ENCODE measurements at regions not wholly inside any gene's neighbourhood (a gene's known extent, or its start where the extent isn't known, plus 50 kb on each side); places are given as distances from the start of the nearest gene placed in this dataset.

DNA sequence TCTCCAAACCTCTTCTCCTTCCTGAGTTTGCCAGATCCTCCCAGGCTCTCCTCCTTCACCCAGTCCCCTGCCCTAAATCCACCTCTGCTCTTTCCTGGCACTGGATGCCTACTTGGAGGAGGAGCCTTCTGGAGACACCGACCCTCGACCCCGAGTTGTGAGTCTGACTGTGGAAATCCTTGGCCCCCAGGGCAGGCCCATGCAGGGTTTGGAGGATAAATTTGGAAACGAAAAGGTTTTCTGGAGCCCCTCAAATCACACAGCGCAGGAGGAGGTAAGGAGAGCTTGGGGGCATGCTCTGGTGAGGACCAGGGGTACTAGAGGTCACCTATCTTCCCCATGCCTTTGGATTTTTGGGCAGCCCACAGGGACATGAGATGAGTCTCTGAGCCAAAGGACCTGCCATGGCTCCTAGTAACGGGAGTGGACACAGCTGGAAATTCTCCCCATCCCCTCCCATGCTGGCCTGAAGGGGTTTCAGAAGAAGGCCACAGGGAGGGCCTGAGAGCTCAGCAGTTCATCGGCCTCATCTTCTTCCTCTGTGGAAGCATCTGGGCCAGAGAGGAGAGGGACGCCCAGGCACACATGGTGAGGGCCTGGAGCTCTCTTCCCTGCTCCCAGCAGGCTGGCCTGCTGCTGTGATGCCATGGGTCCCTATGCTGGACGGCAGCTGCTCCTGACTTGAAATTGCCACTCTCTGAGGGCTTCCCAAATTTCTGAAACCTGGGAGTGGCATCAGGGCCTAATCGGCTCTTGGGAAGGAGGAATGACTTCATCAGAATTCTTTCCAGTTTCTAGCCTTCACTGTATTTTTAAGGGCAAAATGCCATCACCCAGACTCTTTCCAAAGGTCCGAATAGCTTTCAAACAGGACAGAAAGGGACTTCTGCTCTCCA lies 68.6 kb upstream of the ITGA11 start:
- no peak for DNase-seq (ENCODE audit: low read depth in 2 of 2)

DNA sequence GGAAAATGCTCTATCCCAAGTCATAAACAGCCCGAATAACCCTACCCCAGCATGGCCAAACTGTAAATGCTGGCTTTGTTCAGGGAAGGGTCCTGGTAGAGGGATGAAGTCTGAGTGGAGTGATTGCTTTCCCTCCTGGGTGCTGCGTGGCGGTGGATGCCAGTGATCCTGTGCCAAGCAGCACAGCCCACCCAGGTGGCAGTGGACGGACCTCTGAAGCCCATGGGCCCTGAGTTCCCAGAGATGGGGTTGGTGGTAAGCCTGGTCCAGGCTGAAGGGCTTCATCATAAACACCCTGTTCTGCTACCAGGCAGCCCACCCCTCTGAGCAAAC lies 69.3 kb upstream of the ITGA11 start:
- DNase-seq (ENCODE audit: low read depth in 2 of 2): no peak

DNA sequence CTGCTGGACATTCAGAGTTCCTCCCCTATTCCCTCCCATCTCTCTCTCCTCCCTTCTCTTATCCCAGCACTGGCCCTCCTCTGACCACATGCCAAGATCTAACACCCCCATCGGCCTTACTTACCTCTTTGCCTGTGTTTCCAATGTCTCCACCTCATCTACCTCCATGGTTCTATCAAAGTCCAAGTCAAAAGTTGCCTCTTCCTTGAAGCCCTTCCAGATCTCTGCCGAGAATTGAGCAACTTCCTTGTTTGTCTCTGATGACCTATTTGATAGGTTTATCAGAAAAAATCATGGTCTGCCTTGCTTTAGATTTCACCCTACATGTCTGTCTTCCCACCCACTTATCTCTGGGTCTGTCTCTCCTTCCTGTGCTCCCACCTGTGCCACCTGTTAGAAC lies 69.7 kb upstream of the ITGA11 start:
- no peak for DNase-seq (ENCODE audit: low read depth in 2 of 2)

DNA sequence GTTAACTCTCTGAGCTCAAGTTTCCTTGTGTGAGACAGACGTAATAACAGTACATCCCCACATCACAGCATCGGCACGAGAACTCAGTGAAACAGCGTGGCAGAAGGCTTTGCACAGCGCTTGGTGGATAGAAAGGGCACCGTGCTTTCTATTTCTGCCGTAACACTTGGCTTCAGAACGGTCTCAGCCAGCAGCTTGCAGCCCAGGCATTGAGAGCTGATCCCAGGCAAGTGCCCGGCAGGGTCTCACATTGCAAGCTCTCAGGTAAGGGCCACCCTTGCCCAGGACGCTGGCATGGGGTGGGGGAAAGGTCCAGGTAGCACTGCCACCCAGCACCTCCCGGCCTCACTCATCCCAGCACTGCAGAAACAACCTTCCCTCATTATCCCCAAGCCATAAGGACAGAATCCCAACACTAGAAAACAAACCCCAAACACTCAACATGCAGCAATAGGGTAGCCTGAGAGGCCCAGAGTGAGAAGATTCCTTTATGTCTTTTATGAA lies 70.5 kb upstream of the ITGA11 start:
- DNase-seq (ENCODE audit: low read depth in 2 of 2): no peak

GRCh38 chr15:68503213-68503612 lies 71.2 kb upstream of the ITGA11 start:
- DNase-seq (ENCODE audit: low read depth in 2 of 2): no peak

DNA sequence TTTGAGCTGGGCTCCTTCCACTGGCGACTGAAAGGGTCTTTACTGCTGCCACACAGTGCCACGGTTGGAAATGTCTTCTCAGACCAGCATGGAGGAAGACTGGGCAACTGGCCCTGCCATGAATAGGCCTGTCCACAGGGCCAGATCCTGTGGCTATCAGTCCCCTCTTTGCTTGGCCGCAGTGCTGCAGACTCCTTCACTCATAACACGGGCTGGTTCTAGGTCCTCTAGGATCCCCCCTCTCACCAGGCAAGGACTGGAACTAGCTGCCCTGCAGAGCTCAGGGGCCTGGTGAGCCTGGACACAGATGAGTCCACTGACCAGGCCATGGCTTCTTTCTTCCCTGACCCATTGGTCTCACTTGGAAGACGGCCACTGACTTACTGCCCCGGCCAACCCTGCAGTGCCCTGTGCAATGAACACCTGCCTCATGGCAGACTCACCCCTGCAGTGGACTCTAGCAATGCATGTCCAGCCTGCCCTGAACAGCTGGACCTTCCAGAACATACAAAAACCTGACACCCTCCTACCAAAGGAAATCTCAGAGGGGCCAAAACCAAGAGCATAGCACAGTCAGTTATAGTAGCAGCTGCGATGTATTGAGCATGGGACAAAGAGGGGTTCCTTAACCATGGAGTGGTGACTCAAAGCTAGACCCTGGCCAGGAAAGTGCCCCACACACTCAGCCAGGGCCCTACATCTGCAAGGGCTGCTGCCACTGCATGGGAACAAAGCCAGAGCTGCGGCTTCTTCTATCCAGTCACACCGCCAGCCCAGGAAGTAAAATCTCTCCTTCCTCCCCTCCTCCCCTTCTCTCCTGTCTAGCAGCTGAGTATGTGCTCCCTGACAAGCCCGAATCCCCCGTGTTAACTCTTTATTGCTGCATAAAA lies 72.1 kb upstream of the ITGA11 start:
- DNase-seq (ENCODE audit: low read depth in 2 of 2): no peak

- DNase-seq (ENCODE audit: low read depth in 2 of 2): no peak
Observed at GRCh38 chr15:68504681-68505170, 72.8 kb upstream of the ITGA11 start.

DNA sequence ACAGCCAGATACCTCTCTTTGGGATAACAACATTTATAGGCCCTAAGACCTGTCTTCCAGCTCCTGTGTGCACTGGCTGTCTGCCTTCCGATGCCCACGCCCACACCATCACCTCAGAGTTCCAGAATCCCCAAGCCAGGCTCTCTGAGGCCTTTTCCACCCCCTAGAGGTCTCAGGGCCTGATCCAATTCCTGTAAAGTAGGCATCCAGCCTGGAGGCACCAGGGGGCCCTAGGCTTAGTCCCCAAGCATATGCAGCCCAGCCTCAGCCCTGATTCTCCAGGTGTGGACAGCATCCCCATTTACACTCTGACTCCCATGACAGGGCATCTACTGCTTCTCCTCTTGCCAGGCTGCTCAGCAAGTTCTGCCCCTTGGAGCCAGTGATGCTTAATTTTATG lies 72.7 kb upstream of the CORO2B start:
- DNase-seq (ENCODE audit: low read depth in 2 of 2): no peak

- DNase-seq (ENCODE audit: low read depth in 2 of 2): no peak
Observed at GRCh38 chr15:68507447-68507846, 71.3 kb upstream of the CORO2B start.

DNA sequence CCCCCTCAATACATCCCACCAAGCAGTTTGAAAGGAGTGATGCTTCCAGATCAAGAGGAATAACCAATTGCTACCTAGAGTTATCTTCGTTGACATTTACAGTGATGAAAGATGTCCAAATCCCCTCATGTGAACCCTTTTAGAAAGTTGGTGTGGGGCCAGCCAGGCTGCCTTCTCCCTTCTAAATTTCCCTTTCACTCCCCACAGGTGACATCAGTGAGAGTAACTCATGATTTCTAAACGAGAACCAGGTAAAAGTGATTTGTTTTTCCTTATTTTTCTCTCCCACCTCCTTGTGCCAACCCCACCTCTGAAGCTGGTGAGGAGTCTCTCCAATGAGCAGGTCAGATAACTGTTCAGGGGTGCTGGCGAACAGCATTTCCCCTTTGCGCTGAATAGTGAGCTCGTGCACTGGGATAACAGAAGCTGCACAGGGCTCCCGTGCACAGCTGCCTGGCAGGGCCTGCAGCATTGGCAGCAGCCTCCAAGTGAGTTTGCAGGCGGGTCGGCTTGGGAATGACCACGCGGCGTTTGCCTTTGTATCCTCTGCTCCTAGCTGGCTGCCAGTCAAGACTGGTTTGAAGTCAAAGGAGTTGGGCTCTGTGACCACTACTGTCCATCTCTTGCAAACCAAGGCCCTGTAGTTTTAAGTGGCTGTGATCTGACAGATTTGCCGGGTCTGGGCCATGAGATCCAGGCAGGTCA lies 70.2 kb upstream of the CORO2B start:
- DNase-seq (ENCODE audit: low read depth in 2 of 2): no peak

DNA sequence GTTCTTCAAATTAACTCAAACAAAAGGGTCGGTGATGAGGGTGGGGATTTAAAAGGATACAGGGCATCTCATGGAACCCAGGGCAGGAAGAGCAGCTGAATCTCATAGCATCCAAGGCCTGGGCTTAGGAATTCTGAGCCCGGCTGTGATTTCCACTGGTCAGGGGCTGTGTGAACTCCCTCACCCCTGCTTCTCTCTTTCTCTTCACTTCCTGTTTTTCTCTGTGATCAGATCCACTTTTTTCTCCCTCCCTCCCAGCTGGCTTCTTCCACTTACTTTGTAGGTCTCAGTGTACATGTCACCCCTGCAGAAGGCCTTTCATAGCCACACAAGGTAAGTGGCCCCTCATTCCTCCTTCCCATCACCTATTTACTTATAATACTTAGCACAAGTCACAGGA lies 68.2 kb upstream of the CORO2B start:
- DNase-seq (ENCODE audit: low read depth in 2 of 2): peak in 1 of 2 donors; percentile 36

DNA sequence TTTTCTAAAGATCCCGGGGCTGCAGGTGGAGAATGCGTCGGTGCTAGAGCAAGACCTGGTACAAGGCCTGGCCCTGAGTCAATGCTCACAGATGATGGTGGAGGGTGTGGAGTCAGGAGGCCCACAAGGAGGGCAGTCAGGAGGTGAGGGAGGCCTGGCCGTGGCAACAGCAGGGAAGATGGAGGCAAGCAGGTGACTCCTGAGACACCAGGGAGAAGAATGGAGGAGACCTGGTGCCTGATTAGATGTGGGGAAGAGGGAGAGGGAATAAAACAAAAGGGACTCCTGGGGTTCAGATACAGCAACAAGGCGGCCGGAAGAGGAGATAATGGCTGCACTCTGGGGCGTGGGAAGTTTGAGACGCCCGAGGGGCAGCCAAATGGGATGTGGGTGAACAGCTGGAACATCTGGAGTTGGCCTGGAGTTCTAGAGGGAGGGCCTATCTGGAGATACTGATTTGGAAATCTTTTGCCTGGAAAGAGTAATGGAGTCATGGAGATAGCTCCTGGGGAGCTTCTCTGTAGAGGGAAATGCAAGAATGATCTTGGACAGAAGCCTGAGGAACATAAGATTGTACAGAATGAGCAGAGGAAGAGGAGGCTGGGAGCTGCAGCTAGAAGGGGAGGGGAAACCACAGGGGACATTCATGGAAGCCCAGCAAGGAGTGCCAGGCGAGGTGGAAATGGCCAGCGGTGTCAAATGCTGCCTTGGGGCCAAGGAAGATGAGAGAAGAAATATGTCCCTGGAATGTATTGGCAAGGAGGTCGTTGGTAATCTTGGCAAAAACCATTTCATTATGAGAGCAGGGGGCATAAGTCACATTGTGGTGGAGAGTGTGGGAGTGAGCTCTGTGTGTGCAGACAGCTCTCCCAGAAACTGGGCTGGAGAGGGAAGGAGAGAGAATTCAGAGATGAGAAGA lies 67.5 kb upstream of the CORO2B start:
- no peak for DNase-seq (ENCODE audit: low read depth in 2 of 2)

- DNase-seq (ENCODE audit: low read depth in 2 of 2): no peak
Observed at GRCh38 chr15:68512052-68512451, 66.7 kb upstream of the CORO2B start.

DNA sequence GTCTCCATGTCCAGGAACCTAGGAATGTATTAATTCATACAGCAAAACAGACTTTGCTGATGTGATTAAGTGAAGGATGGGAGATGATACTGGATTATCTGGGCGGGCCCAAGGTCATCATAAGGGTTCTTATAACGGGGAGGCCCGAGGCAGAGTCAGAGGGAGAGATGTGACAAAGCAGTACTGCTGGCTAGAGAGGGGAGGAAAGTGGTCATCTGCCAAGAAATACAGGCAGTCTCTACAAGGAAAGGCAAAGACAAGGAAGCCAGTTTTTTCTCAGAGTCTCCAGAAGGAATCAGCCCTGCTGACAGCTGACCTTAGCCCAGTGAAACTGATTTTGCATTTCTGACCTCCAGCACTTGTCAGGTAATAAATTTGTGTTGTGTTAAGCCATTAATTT lies 66.2 kb upstream of the CORO2B start:
- no peak for DNase-seq (ENCODE audit: low read depth in 2 of 2)

- DNase-seq (ENCODE audit: low read depth in 2 of 2): no peak
Observed at GRCh38 chr15:68515371-68516095, 63.3 kb upstream of the CORO2B start.

DNA sequence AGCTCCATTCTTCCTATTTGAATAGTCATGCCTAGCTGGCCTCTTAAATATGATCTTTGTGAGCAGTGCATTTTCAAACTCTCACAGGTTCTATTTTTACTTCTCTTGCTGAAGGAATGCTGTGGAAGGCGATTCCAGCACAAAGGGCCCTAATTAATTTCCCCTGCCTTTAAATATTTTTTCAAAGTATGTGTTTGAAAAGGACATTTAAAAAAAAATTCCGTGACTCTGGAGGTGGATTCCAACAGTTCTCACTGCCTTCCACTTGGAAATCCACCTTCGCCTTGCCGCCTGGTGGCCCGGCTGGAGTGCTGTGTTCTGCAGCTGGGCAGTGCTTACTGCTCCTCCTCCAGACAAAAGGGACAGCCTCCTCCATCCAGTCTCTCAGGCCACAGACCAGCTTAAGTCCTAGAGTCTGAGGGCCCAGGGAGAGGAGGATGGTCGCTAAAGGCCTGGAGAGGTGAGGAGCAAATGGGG lies 61.5 kb upstream of the CORO2B start:
- no peak for DNase-seq (ENCODE audit: low read depth in 2 of 2)

GRCh38 chr15:68518046-68518445 lies 60.7 kb upstream of the CORO2B start:
- DNase-seq (ENCODE audit: low read depth in 2 of 2): no peak

DNA sequence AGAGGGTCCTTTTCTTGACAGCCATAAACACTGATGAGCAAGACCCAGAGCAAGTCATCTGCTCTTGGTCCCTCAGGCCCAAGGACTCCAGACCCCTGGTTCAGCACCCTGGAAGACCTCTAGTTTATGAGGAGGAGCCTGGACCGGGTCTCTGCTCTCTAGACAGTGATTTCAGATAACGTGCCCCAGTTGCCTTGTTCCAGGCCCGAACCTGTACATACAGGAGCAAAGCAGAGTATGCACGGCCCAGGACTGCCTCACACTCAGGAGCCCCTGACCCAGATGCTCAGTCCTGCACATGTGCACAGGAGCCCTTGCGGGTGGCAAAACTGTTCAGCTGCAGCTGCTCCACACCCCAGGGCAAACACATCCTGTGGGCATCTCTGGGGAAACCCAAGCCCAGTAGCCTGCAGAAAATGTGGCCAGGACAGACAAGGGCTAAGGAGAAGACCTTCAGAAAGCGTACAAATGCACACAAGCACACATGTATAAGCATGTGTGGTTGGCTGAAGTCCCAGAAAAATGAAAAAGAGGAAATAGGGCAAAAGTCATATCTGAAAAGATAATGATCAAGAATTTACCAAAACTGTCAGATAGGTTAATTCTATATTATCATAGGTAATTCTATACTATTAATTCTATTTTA lies 59.9 kb upstream of the CORO2B start:
- no peak for DNase-seq (ENCODE audit: low read depth in 2 of 2)
